Spleen (tissue), 7 donors: ENCODE measurements at regions not wholly inside any gene's neighbourhood (a gene's known extent, or its start where the extent isn't known, plus 50 kb on each side); places are given as distances from the start of the nearest gene placed in this dataset.

Experiments used
- CTCF ChIP-seq, 11 experiments: fragments of 200-600 bp in 7 of 11; fragments of 450-650 bp in 4 of 11; sonication (generic) in 4 of 11; IDR thresholded peaks in 8 of 11; conservative IDR thresholded peaks in 3 of 11; 1 replicate in 7 of 11; 2 replicates in 4 of 11; pipeline versions ENCODE4 v1.4.0 to v1.8.0; 2016 to 2021; ENCODE audit warnings: antibody characterized with exemption in 11 of 11, inconsistent platforms in 4 of 11, mild to moderate bottlenecking in 1 of 11
- POLR2A ChIP-seq, 3 donors: fragments of 450-650 bp; IDR thresholded peaks; one replicate each; pipeline ENCODE4 v1.5.1; 2017; ENCODE audit warnings: antibody characterized with exemption in 3 of 3, mild to moderate bottlenecking in 1 of 3
- donor health status: DM: no; HTN: no; CAD: no; lungs with moderate emphysema.
- donor health status: DM: no; HTN: no; CAD: no.
- donor health status: DM: no; HTN: no; CAD: no.

GRCh38 chr4:174404677-174405076 is 117.6 kb downstream of the HPGD start:
- TF ChIP-seq CTCF (IDR thresholded peaks at IDR 0.05 in 8 of 11, conservative IDR thresholded peaks at IDR 0.05 in 3 of 11) (no peak), POLR2A (IDR thresholded peaks at IDR 0.05) (no peak)
